ENCODE measurements at regions not wholly inside any gene's neighbourhood (a gene's known extent, or its start where the extent isn't known, plus 50 kb on each side); places are given as distances from the start of the nearest gene placed in this dataset.
A peak's percentile ranks its signal among the peaks of the same experiment; 100 is the strongest.
"Not testable (repeated sequence)": the region's sequence is repeated elsewhere in the genome, so short reads cannot be mapped to it uniquely, and the experiment has no call there.

DNA sequence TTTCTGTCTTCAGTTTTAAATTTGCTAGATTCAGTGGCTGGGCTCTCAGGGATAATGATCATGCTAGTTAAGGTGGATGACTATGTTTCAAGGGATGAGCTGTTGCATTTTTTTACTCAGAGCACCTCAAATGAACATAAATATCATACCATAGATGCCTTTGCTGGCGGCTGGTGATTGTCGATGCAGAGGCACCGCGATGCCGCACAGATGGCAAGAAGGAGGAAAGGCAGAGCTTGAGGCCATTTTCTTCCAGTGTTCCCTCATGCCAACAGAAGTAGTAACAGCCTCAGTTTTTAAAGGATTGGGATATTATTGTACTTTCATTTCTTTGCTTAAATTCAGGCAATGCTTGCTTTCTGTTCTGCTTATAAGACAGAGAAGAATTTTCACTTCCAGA lies 654.7 kb upstream of the IGFBP7 start:
- no peak for FAIRE-seq
- Histone ChIP-seq H3K27me3 (no peaks in the 10 kb centered on the region), H3K4me3 (no peak overlapping the region), H3K4me1 (no peaks in the 10 kb centered on the region), H3K27ac (no peak overlapping the region), H3K9me3 (no peaks in the 10 kb centered on the region), H3K36me3 (no peaks in the 10 kb centered on the region)
- no peak for ATAC-seq
- 78 to 89% methylated on average over 5 of the region's 5 CpGs for WGBS, 2 donors
- TF ChIP-seq, protein P1, sequence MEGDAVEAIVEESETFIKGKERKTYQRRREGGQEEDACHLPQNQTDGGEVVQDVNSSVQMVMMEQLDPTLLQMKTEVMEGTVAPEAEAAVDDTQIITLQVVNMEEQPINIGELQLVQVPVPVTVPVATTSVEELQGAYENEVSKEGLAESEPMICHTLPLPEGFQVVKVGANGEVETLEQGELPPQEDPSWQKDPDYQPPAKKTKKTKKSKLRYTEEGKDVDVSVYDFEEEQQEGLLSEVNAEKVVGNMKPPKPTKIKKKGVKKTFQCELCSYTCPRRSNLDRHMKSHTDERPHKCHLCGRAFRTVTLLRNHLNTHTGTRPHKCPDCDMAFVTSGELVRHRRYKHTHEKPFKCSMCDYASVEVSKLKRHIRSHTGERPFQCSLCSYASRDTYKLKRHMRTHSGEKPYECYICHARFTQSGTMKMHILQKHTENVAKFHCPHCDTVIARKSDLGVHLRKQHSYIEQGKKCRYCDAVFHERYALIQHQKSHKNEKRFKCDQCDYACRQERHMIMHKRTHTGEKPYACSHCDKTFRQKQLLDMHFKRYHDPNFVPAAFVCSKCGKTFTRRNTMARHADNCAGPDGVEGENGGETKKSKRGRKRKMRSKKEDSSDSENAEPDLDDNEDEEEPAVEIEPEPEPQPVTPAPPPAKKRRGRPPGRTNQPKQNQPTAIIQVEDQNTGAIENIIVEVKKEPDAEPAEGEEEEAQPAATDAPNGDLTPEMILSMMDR (IDR thresholded peaks at IDR 0.05), result no peak
- intact Hi-C loops (cut with DNase I), result no loop called here
- DNase-seq, result no peak

DNA sequence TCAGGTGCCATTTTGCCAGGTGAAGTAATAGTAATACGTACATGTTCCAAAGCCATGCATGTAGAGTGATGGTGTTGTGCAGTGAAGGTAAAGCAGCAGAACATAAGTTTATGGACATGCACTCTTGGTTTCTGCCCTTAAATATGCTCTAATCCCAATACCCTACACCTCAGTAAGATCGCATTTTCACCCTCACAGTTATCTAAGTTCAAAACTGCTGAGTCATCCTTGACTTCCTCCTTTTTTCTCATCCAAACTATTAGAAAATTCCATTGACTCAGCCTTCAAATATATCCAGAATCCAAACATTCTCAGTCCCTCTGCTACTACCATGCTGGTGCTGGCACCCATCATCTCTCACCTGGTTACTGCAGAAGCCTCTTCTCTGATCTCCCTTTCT lies 652.9 kb upstream of the IGFBP7 start:
- TF ChIP-seq, protein P1 (IDR thresholded peaks at IDR 0.05), result no peak
- intact Hi-C loops (cut with DNase I), result no loop called here
- DNase-seq (no peak), ATAC-seq (no peak), FAIRE-seq (no peak)
- 57 to 74% methylated on average over 2 of the region's 2 CpGs for WGBS, 2 donors
- Histone ChIP-seq H3K27me3 (no peaks in the 10 kb centered on the region), H3K4me3 (no peak overlapping the region), H3K9me3 (no peaks in the 10 kb centered on the region), H3K27ac (no peak overlapping the region), H3K36me3 (no peaks in the 10 kb centered on the region), H3K4me1 (no peaks in the 10 kb centered on the region)

DNA sequence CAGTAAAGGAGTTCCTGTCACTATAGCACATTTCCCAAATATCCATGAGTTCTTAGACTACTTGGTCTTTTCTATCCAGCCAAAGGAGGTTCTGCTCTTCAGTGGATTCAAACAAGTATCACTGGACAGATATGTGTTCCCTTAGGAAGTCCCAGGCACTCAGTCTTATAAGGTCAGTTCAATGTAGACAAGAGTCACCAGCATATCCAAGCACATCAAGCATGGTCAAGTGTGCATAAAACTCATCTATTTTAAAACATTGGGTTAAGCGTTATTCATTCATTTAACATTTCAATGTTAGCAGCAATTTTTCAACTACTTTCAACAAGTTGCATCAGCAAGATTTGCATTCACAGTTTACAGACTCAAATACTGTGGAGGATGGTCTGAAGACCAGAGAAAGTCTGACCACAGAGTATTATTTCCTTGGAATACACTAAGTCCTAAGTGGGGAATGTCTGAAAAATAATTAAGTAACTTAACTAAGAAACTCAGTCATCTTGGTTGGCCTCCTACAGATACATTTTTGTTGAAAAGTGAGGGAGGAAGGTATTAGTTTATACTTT lies 630.5 kb upstream of the IGFBP7 start:
- intact Hi-C loops (cut with DNase I), result no loop called here
- no peaks in the 10 kb centered on the region for H3K9me3 ChIP-seq
- 79 to 90% methylated on average over 1 of the region's 1 CpG for WGBS, 2 donors
- no peaks in the 10 kb centered on the region for H3K4me1 ChIP-seq
- no peaks in the 10 kb centered on the region for H3K27me3 ChIP-seq
- H3K4me3 ChIP-seq, result no peak overlapping the region
- TF ChIP-seq, protein P1 (IDR thresholded peaks at IDR 0.05), result no peak
- H3K27ac ChIP-seq, result no peak overlapping the region
- FAIRE-seq, result no peak
- H3K36me3 ChIP-seq, result no peaks in the 10 kb centered on the region
- ATAC-seq, result no peak
- DNase-seq, result no peak

DNA sequence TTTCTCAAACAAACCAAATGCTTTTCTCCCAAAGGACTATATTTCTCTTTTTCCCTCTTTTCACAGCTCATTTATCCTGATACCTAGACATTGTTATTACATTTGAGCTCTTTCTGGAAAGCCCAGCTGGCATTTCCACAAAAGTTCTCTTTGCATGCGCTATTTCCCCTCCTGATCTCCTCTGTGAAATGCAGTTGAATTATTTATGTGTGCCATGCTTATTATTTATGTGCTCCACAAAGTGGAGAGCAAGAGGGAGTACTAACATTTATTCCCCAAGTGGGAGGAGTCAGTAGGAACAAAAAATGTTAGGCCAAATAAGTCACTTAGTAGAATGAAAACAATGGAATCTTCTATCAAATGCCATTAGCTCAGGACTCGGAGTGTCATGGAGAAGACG lies 626.6 kb upstream of the IGFBP7 start:
- H3K4me3 ChIP-seq, result no peak overlapping the region

DNA sequence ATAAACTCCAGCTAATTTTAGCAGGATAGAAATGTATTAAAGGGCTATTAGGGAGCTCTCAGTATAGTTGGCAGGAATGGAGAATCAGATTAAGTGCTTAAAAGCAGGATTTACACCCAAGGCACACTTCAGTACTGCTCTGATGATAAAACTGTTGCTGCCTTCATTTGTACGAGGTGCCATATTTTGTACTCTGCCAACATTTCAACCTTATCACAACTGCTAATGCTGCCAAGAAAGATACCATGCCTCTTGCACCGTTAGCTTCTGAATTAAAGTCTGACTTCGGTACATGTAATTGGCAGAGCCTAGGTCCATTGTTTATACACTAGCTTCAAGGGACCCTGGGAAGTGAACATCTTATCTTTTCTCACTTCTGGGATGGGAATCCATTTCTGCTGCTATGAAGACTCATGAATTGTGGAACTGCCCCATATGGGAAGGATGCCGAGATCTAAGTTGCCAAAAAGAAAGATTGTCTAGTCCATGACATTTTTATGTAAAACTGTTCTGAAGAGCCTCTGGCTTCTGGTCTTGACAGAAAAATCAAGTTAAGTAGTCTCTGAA lies 624.0 kb upstream of the IGFBP7 start:
- DNase-seq, result no peak
- intact Hi-C loops (cut with DNase I), result no loop called here
- H3K4me1 ChIP-seq, result no peaks in the 10 kb centered on the region
- no peak overlapping the region for H3K4me3 ChIP-seq
- WGBS, 2 donors, result 24 to 31% methylated on average over 4 of the region's 4 CpGs
- ATAC-seq, result peak in 1 of 4 donors; percentile 36
- no peaks in the 10 kb centered on the region for H3K36me3 ChIP-seq
- no peak overlapping the region for H3K27ac ChIP-seq
- H3K27me3 ChIP-seq, result peaks cover 0 to 4% (median 0%) of the 10 kb centered on the region in 4 donors
- no peaks in the 10 kb centered on the region for H3K9me3 ChIP-seq
- TF ChIP-seq, protein P1 (IDR thresholded peaks at IDR 0.05), result no peak
- no peak for FAIRE-seq

More for the DNA sequence above, 626.6 kb upstream of the IGFBP7 start:
- ATAC-seq (no peak), DNase-seq (no peak), FAIRE-seq (no peak)
- Histone ChIP-seq H3K27ac (no peak overlapping the region), H3K9me3 (no peaks in the 10 kb centered on the region), H3K36me3 (no peaks in the 10 kb centered on the region), H3K4me1 (no peaks in the 10 kb centered on the region), H3K27me3 (peaks cover 0 to 4% (median 0%) of the 10 kb centered on the region in 4 donors)
- intact Hi-C loops (cut with DNase I), result no loop called here
- TF ChIP-seq, protein P1 (IDR thresholded peaks at IDR 0.05), result no peak
- WGBS, 2 donors, result 57 to 64% methylated on average over 3 of the region's 3 CpGs

DNA sequence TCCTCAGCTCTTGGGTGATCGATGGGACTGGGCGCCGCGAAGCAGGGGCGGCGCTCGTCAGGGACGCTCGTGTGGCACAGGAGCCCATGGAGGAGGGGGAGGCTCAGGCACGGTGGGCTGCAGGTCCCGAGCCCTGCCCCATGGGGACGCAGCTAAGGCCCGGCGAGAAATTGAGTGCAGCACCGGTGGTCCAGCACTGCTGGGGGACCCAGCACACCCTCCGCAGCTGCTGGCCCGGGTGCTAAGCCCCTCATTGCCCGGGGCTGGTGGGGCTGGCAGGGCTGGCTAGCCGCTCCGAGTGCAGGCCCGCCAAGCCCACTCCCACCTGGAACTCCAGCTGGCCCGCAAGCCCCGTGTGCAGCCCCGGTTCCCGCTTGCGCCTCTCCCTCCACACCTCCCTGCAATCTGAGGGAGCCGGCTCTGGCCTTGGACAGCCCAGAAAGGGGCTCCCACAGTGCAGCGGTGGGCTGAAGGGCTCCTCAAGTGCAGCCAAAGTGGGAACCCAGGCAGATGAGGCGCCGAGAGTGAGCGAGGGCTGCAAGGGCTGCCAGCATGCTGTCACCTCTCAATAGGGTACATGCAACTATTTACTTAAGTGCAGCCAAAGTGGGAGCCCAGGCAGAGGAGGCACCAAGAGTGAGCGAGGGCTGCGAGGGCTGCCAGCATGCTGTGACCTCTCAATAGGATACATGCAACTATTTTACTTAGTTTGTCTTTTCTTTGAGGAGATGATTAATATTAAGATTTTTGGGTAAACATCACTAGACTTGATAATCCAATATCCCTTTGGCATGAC lies 619.8 kb upstream of the IGFBP7 start:
- intact Hi-C loops (cut with DNase I); H3K4me3 ChIP-seq; H3K27ac ChIP-seq; ATAC-seq; H3K27me3 ChIP-seq; H3K9me3 ChIP-seq; H3K36me3 ChIP-seq; FAIRE-seq; H3K4me1 ChIP-seq: not testable (repeated sequence)
- 79 to 81% methylated on average over 30 to 33 of the region's 33 CpGs for WGBS, 2 donors
- DNase-seq, result peak in 1 of 6 donors; percentile 55

Data from pancreas (tissue), 10 donors.